GM23338 (cell line): ENCODE measurements at regions not wholly inside any gene's neighbourhood (a gene's known extent, or its start where the extent isn't known, plus 50 kb on each side); places are given as distances from the start of the nearest gene placed in this dataset.

ENCODE experiments used
- CREB1 ChIP-seq: fragments of 250-450 bp; sonication (Bioruptor Pico); IDR thresholded peaks from 2 replicates; pipeline ENCODE4 v1.5.0; 2020; ENCODE audit warnings: low read depth, mild to moderate bottlenecking, moderate library complexity
- CTCF ChIP-seq, 2 experiments: fragments of 200-600 bp in 1 of 2; sonication (generic) in 1 of 2; conservative IDR thresholded peaks; 2 replicates each; pipeline versions ENCODE4 v1.5.1 to v1.6.1; 2016 to 2017; ENCODE audit warnings: antibody characterized with exemption in 2 of 2, low read depth in 2 of 2, mild to moderate bottlenecking in 2 of 2, moderate library complexity in 1 of 2
- ETS1 ChIP-seq: IDR thresholded peaks from 2 replicates; pipeline ENCODE4 v1.6.1; 2016; ENCODE audit warnings: antibody characterized with exemption
- EZH2 ChIP-seq: fragments of 200-600 bp; sonication (generic); IDR thresholded peaks from one replicate; pipeline ENCODE4 v1.8.0; 2017; ENCODE audit warnings: antibody characterized with exemption, mild to moderate bottlenecking, low read depth; ENCODE audit not compliant: unreplicated experiment
- EZH2phosphoT487 ChIP-seq: fragments of 200-600 bp; sonication (generic); IDR thresholded peaks from one replicate; pipeline ENCODE4 v1.8.1; 2018; ENCODE audit warnings: antibody characterized with exemption; ENCODE audit not compliant: unreplicated experiment
- JUNB ChIP-seq: IDR thresholded peaks from one replicate; pipeline ENCODE4 v1.6.1; 2016; ENCODE audit warnings: antibody characterized with exemption; ENCODE audit not compliant: unreplicated experiment
- NANOG ChIP-seq: IDR thresholded peaks from 2 replicates; pipeline ENCODE4 v1.6.1; 2016; ENCODE audit warnings: antibody characterized with exemption, borderline replicate concordance
- POLR2AphosphoS5 ChIP-seq: IDR thresholded peaks from 2 replicates; pipeline ENCODE4 v1.6.1; 2016; ENCODE audit warnings: antibody characterized with exemption, low read depth
- REST ChIP-seq: IDR thresholded peaks from one replicate; pipeline ENCODE4 v1.6.1; 2018; ENCODE audit warnings: antibody characterized with exemption; ENCODE audit not compliant: unreplicated experiment
- STAT1 ChIP-seq: IDR thresholded peaks from one replicate; pipeline ENCODE4 v1.6.1; 2016; ENCODE audit warnings: antibody characterized with exemption; ENCODE audit not compliant: unreplicated experiment
- ZNF114 ChIP-seq: fragments of 250-450 bp; sonication (Bioruptor Pico); IDR thresholded peaks from 2 replicates; pipeline ENCODE4 v1.5.0; 2020; ENCODE audit warnings: mild to moderate bottlenecking, moderate library complexity
- ZNF331 ChIP-seq: fragments of 250-450 bp; sonication (Bioruptor Pico); IDR thresholded peaks from 2 replicates; pipeline ENCODE4 v1.5.0; 2020; ENCODE audit warnings: low read depth, mild to moderate bottlenecking, moderate library complexity
- ZNF462 ChIP-seq: fragments of 250-450 bp; sonication (Bioruptor Pico); IDR thresholded peaks from 2 replicates; pipeline ENCODE4 v1.5.0; 2020; ENCODE audit warnings: mild to moderate bottlenecking, moderate library complexity

GRCh38 chr5:99081711-99082110, 152.9 kb upstream of the CHD1 start:
- TF ChIP-seq EZH2 (no peak), CTCF (conservative IDR thresholded peaks at IDR 0.05; ENCODE audit: low read depth in 2 of 2) (no peak), CREB1 (CRISPR knock-in tag) (no peak), NANOG (no peak), REST (no peak), POLR2AphosphoS5 (no peak), EZH2phosphoT487 (no peak), ZNF462 (no peak), ZNF331 (CRISPR knock-in tag) (no peak), ZNF114 (CRISPR knock-in tag) (no peak), ETS1 (no peak), JUNB (no peak), STAT1 (no peak)
